Calu3 (cell line): ENCODE measurements at regions not wholly inside any gene's neighbourhood (a gene's known extent, or its start where the extent isn't known, plus 50 kb on each side); places are given as distances from the start of the nearest gene placed in this dataset.

Source experiments
- BruUV-seq: library from RNA; stranded (reverse); fragments of 400-500 nt; replicated peaks from 2 replicates; lab custom pipeline; 2021; lab: Mats Ljungman, UMichigan
- CTCF ChIA-PET: fragments of 300-600 bp; sonication (Branson Sonifier 250); formaldehyde crosslinking; loops from one replicate; lab custom pipeline; 2022; ENCODE audit warnings: antibody characterized with exemption; lab: Charles Lee
- DNase-seq: peaks from one replicate; pipeline ENCODE4 v3.0.0; 2022
- H3K27ac Mint-ChIP-seq: one replicate; pipeline ENCODE4 v1.8.0; 2022; ENCODE audit warnings: mixed read lengths; ENCODE audit not compliant: unreplicated experiment
- H3K27me3 Mint-ChIP-seq: one replicate; pipeline ENCODE4 v1.8.0; 2022; ENCODE audit warnings: mixed read lengths; ENCODE audit not compliant: unreplicated experiment
- H3K36me3 Mint-ChIP-seq: one replicate; pipeline ENCODE4 v1.8.0; 2022; ENCODE audit warnings: mild to moderate bottlenecking, moderate library complexity, mixed read lengths; ENCODE audit not compliant: insufficient read depth, unreplicated experiment
- H3K4me1 Mint-ChIP-seq: one replicate; pipeline ENCODE4 v1.8.0; 2022; ENCODE audit warnings: mild to moderate bottlenecking, low read depth, mixed read lengths; ENCODE audit not compliant: unreplicated experiment
- H3K4me3 Mint-ChIP-seq: one replicate; pipeline ENCODE4 v1.8.0; 2022; ENCODE audit warnings: mild to moderate bottlenecking, low read depth, moderate library complexity, mixed read lengths; ENCODE audit not compliant: unreplicated experiment
- H3K9me3 Mint-ChIP-seq: one replicate; pipeline ENCODE4 v1.8.0; 2022; ENCODE audit warnings: low read depth, mixed read lengths; ENCODE audit not compliant: unreplicated experiment
- CTCF ChIP-seq: fragments of 200-600 bp; IDR thresholded peaks from one replicate; pipeline ENCODE4 v1.8.0; 2022; ENCODE audit warnings: antibody characterized with exemption; ENCODE audit not compliant: unreplicated experiment
- intact Hi-C: fragments of 100-400 bp; cut with micrococcal nuclease; formaldehyde crosslinking; loops from one replicate; pipeline ENCODE4 v1.10.0; 2022; ENCODE audit not compliant: unreplicated experiment

GRCh38 chr2:51510303-51510702 is 478.4 kb upstream of the NRXN1 start:
- TF ChIP-seq CTCF = no peak
- H3K4me1 Mint-ChIP-seq = no peaks in the 10 kb centered on the region
- no peak for DNase-seq
- CTCF ChIA-PET = no interaction called here
- no peaks in the 10 kb centered on the region for H3K27me3 Mint-ChIP-seq
- no TSS peak for BruUV-seq
- no peaks in the 10 kb centered on the region for H3K36me3 Mint-ChIP-seq
- peaks cover 3% of the 10 kb centered on the region for H3K9me3 Mint-ChIP-seq
- no peak overlapping the region for H3K27ac Mint-ChIP-seq
- intact Hi-C loops = no loop called here
- H3K4me3 Mint-ChIP-seq = no peak overlapping the region

- DNase-seq = no peak
- CTCF ChIA-PET = no interaction called here
- H3K9me3 Mint-ChIP-seq = peaks cover 6% of the 10 kb centered on the region
- no TSS peak for BruUV-seq
- no peaks in the 10 kb centered on the region for H3K27me3 Mint-ChIP-seq
- no peak overlapping the region for H3K27ac Mint-ChIP-seq
- intact Hi-C loops = no loop called here
- no peaks in the 10 kb centered on the region for H3K4me1 Mint-ChIP-seq
- no peak for TF ChIP-seq CTCF
- no peak overlapping the region for H3K4me3 Mint-ChIP-seq
- no peaks in the 10 kb centered on the region for H3K36me3 Mint-ChIP-seq
Observed at GRCh38 chr2:51505533-51505932, 473.6 kb upstream of the NRXN1 start.

- intact Hi-C loops = no loop called here
- no peak overlapping the region for H3K27ac Mint-ChIP-seq
- TF ChIP-seq CTCF = no peak
- H3K4me3 Mint-ChIP-seq = no peak overlapping the region
- no peak for DNase-seq
- CTCF ChIA-PET = no interaction called here
- no peaks in the 10 kb centered on the region for H3K27me3 Mint-ChIP-seq
- H3K4me1 Mint-ChIP-seq = no peaks in the 10 kb centered on the region
- H3K9me3 Mint-ChIP-seq = no peaks in the 10 kb centered on the region
- no peaks in the 10 kb centered on the region for H3K36me3 Mint-ChIP-seq
- BruUV-seq = no TSS peak
Observed at GRCh38 chr2:51490576-51491234, 458.8 kb upstream of the NRXN1 start.

- no TSS peak for BruUV-seq
- Mint-ChIP-seq H3K9me3 (peaks cover 3% of the 10 kb centered on the region), H3K27me3 (no peaks in the 10 kb centered on the region), H3K4me1 (no peaks in the 10 kb centered on the region), H3K4me3 (no peak overlapping the region), H3K27ac (no peak overlapping the region), H3K36me3 (no peaks in the 10 kb centered on the region)
- DNase-seq = no peak
- intact Hi-C loops = no loop called here
- CTCF ChIA-PET = no interaction called here
- TF ChIP-seq CTCF = no peak
Observed at GRCh38 chr2:51484605-51485004, 452.7 kb upstream of the NRXN1 start.
